ENCODE measurements at regions not wholly inside any gene's neighbourhood (a gene's known extent, or its start where the extent isn't known, plus 50 kb on each side); places are given as distances from the start of the nearest gene placed in this dataset.
A peak's percentile ranks its signal among the peaks of the same experiment; 100 is the strongest.

- no peak for FAIRE-seq
These were observed 67.0 kb downstream of the CHRNA1 start for GRCh38 chr2:174697255-174697654.

GRCh38 chr2:174694920-174695319, 69.4 kb downstream of the CHRNA1 start:
- peaks cover 0 to 5% of the 10 kb centered on the region in 2 donors for H3K9me3 ChIP-seq (ENCODE audit: control insufficient read depth in 2 of 2, insufficient read depth in 1 of 2, low read depth in 1 of 2, low read length in 1 of 2)
- no peak overlapping the region for H3K4me3 ChIP-seq (ENCODE audit: low read depth in 1 of 3, low read length in 3 of 3)
- peaks cover 0 to 30% (median 0%) of the 10 kb centered on the region in 3 donors for H3K27me3 ChIP-seq (ENCODE audit: control insufficient read depth in 3 of 3, insufficient read depth in 3 of 3, low read length in 3 of 3)
- no peaks in the 10 kb centered on the region for H3K36me3 ChIP-seq (ENCODE audit: control insufficient read depth in 3 of 3, insufficient read depth in 2 of 3, low read depth in 1 of 3, low read length in 3 of 3)
- H3K4me1 ChIP-seq (ENCODE audit: control insufficient read depth in 3 of 3, insufficient read depth in 2 of 3, low read depth in 1 of 3, low read length in 2 of 3), result no peaks in the 10 kb centered on the region
- FAIRE-seq (no peak), DNase-seq (no peak)
- no peak overlapping the region for H3K27ac ChIP-seq (ENCODE audit: low read depth in 1 of 3, low read length in 2 of 3)
- 49 to 58% (median 57%) methylated on average over 2 of the region's 2 CpGs for WGBS, 3 donors

More at GRCh38 chr2:174697255-174697654, 67.0 kb downstream of the CHRNA1 start:
- H3K27ac ChIP-seq (ENCODE audit: low read depth in 1 of 3, low read length in 2 of 3), result no peak overlapping the region
- H3K9me3 ChIP-seq (ENCODE audit: control insufficient read depth in 2 of 2, insufficient read depth in 1 of 2, low read depth in 1 of 2, low read length in 1 of 2), result peaks cover 0 to 5% of the 10 kb centered on the region in 2 donors
- WGBS, 3 donors, result 3 to 4% (median 3%) methylated on average over 3 of the region's 3 CpGs
- peaks cover 0 to 7% (median 0%) of the 10 kb centered on the region in 3 donors for H3K4me1 ChIP-seq (ENCODE audit: control insufficient read depth in 3 of 3, insufficient read depth in 2 of 3, low read depth in 1 of 3, low read length in 2 of 3)
- H3K27me3 ChIP-seq (ENCODE audit: control insufficient read depth in 3 of 3, insufficient read depth in 3 of 3, low read length in 3 of 3), result peaks cover 0 to 30% (median 0%) of the 10 kb centered on the region in 3 donors
- no peak overlapping the region for H3K4me3 ChIP-seq (ENCODE audit: low read depth in 1 of 3, low read length in 3 of 3)
- DNase-seq, result peak; percentile 57 to 64
- no peaks in the 10 kb centered on the region for H3K36me3 ChIP-seq (ENCODE audit: control insufficient read depth in 3 of 3, insufficient read depth in 2 of 3, low read depth in 1 of 3, low read length in 3 of 3)

DNA sequence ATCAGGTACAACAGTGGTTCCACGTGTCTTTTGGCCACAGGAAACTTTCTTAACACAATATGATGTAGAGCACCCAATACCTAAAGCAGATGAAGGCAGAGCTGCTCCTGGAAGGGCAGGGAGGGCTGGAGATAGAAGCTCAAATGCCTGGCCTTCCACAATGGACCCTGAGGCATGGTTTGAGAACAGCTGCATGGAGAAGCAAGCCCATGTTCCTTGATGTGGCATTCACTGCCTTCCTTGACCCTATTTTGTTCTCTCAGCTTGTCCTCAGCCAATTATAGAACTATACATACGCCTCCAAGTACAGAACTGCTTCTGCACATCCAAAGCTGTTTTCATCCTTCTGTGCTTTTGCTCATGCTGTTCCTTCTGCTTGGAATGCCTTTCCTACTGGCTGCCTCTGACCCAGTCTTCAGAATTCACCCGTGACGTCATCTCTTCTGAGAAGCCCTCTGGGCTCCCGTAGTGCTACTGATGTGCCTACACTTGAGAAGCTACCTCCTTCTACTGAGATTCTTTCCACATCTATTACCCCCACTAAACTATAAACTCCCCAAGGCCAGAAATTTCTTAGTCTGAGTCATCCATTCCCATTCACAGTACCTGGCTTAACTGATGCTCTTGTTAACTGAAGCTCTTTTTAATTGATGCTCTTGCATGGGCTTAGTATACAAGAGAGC, 69.9 kb downstream of the CHRNA1 start:
- Histone ChIP-seq H3K27ac (ENCODE audit: low read depth in 1 of 3, low read length in 2 of 3) (no peak overlapping the region), H3K4me1 (ENCODE audit: control insufficient read depth in 3 of 3, insufficient read depth in 2 of 3, low read depth in 1 of 3, low read length in 2 of 3) (no peaks in the 10 kb centered on the region), H3K27me3 (ENCODE audit: control insufficient read depth in 3 of 3, insufficient read depth in 3 of 3, low read length in 3 of 3) (peaks cover 0 to 30% (median 0%) of the 10 kb centered on the region in 3 donors), H3K4me3 (ENCODE audit: low read depth in 1 of 3, low read length in 3 of 3) (no peak overlapping the region), H3K36me3 (ENCODE audit: control insufficient read depth in 3 of 3, insufficient read depth in 2 of 3, low read depth in 1 of 3, low read length in 3 of 3) (no peaks in the 10 kb centered on the region), H3K9me3 (ENCODE audit: control insufficient read depth in 2 of 2, insufficient read depth in 1 of 2, low read depth in 1 of 2, low read length in 1 of 2) (peaks cover 0 to 5% of the 10 kb centered on the region in 2 donors)
- DNase-seq (no peak), FAIRE-seq (no peak)
- WGBS, 3 donors, result 86 to 89% (median 87%) methylated on average over 5 of the region's 5 CpGs

DNA sequence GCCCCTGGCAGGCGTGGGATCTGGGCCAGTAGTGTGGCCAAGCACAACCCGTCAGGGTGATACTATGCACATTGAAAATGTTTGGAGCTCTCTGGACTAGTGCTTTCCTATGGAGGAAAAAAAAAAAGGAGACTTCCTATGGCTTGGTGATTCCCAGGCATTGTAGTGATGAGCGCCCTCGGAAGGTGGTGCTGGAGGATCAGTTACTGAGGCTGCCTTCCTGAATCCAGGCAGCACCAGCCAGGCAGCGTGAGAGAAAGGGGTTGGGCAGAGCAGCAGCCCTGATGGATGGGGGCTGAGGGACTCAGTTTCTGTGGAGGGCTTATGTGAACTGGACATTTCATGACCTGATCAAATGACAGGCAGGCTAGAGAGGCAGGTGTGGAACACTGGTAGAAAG, 70.9 kb downstream of the CHRNA1 start:
- Histone ChIP-seq H3K4me3 (ENCODE audit: low read depth in 1 of 3, low read length in 3 of 3) (no peak overlapping the region), H3K27ac (ENCODE audit: low read depth in 1 of 3, low read length in 2 of 3) (no peak overlapping the region), H3K4me1 (ENCODE audit: control insufficient read depth in 3 of 3, insufficient read depth in 2 of 3, low read depth in 1 of 3, low read length in 2 of 3) (no peaks in the 10 kb centered on the region), H3K9me3 (ENCODE audit: control insufficient read depth in 2 of 2, insufficient read depth in 1 of 2, low read depth in 1 of 2, low read length in 1 of 2) (peaks cover 0 to 5% of the 10 kb centered on the region in 2 donors), H3K36me3 (ENCODE audit: control insufficient read depth in 3 of 3, insufficient read depth in 2 of 3, low read depth in 1 of 3, low read length in 3 of 3) (no peaks in the 10 kb centered on the region), H3K27me3 (ENCODE audit: control insufficient read depth in 3 of 3, insufficient read depth in 3 of 3, low read length in 3 of 3) (peaks cover 0 to 30% (median 0%) of the 10 kb centered on the region in 3 donors)
- DNase-seq (no peak), FAIRE-seq (no peak)
- 90 to 93% (median 92%) methylated on average over 5 of the region's 5 CpGs for whole genome bisulfite sequencing, 3 donors

DNA sequence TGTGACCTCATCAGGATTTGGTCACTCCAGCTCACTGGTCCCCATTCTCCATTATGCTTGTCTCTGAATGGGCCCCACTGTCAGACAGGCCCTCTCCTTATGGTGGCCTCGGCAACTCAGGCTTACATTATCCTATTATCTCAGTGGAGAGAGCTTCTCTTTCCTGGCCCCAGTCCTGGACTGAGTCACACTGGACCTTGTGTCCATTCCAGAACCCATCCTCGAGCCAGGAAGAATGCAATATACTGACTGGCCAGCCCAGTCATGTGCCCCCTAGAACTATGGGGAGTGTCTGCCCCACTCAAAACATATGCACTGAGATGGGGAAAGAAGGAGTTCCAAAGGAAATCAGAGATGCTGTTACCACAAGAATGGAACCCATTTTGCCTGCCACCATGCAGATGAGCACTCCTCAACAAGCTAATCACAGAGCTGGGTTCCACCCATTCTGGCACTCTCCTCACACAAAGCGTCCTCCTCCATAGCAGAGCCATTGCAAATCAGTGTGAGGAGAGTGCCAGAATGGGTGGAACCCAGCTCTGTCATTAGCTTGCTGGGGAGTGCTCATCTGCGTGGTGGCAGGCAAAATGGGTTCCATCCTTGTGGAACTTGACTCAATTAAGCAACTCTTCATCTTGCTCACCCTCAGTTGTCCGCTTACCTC, 71.9 kb downstream of the CHRNA1 start:
- no peaks in the 10 kb centered on the region for H3K4me1 ChIP-seq (ENCODE audit: control insufficient read depth in 3 of 3, insufficient read depth in 2 of 3, low read depth in 1 of 3, low read length in 2 of 3)

GRCh38 chr2:174691201-174691779, 73.0 kb downstream of the CHRNA1 start:
- peaks cover 0 to 5% of the 10 kb centered on the region in 2 donors for H3K9me3 ChIP-seq (ENCODE audit: control insufficient read depth in 2 of 2, insufficient read depth in 1 of 2, low read depth in 1 of 2, low read length in 1 of 2)
- H3K4me1 ChIP-seq (ENCODE audit: control insufficient read depth in 3 of 3, insufficient read depth in 2 of 3, low read depth in 1 of 3, low read length in 2 of 3), result no peaks in the 10 kb centered on the region
- H3K27ac ChIP-seq (ENCODE audit: low read depth in 1 of 3, low read length in 2 of 3), result no peak overlapping the region
- FAIRE-seq, result no peak
- DNase-seq, result no peak
- peaks cover 0 to 26% (median 0%) of the 10 kb centered on the region in 3 donors for H3K27me3 ChIP-seq (ENCODE audit: control insufficient read depth in 3 of 3, insufficient read depth in 3 of 3, low read length in 3 of 3)
- H3K4me3 ChIP-seq (ENCODE audit: low read depth in 1 of 3, low read length in 3 of 3), result no peak overlapping the region
- H3K36me3 ChIP-seq (ENCODE audit: control insufficient read depth in 3 of 3, insufficient read depth in 2 of 3, low read depth in 1 of 3, low read length in 3 of 3), result no peaks in the 10 kb centered on the region
- 72 to 79% (median 75%) methylated on average over 4 of the region's 4 CpGs for WGBS, 3 donors

More for the DNA sequence above, 71.9 kb downstream of the CHRNA1 start:
- 80 to 85% (median 82%) methylated on average over 5 of the region's 5 CpGs for WGBS, 3 donors
- Histone ChIP-seq H3K4me3 (ENCODE audit: low read depth in 1 of 3, low read length in 3 of 3) (no peak overlapping the region), H3K9me3 (ENCODE audit: control insufficient read depth in 2 of 2, insufficient read depth in 1 of 2, low read depth in 1 of 2, low read length in 1 of 2) (peaks cover 0 to 5% of the 10 kb centered on the region in 2 donors), H3K27me3 (ENCODE audit: control insufficient read depth in 3 of 3, insufficient read depth in 3 of 3, low read length in 3 of 3) (peaks cover 0 to 30% (median 0%) of the 10 kb centered on the region in 3 donors), H3K27ac (ENCODE audit: low read depth in 1 of 3, low read length in 2 of 3) (no peak overlapping the region), H3K36me3 (ENCODE audit: control insufficient read depth in 3 of 3, insufficient read depth in 2 of 3, low read depth in 1 of 3, low read length in 3 of 3) (no peaks in the 10 kb centered on the region)
- FAIRE-seq (no peak), DNase-seq (no peak)

DNA sequence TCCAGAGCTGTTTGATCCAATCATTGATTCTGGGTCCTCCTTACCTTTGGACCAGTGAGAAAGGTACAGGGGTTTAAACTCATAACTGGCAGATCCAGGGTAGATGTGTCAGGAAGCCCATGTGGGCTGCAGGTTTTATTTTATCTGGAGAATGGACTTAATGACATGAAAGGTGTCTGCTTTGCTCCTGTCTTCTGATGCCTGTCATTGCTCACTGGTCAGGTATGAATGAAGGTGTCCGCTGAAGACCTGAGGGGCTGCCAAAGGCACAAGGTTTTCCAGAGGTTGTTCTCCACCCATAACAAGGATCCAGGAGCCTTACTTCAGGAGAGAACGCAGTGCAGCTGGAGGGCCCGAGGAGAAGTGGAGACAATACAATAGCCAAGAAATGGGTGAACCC, 74.2 kb downstream of the CHRNA1 start:
- 89 to 94% (median 93%) methylated on average over 3 of the region's 3 CpGs for WGBS, 3 donors
- DNase-seq, result no peak
- FAIRE-seq, result no peak

GRCh38 chr2:174688079-174688478, 76.2 kb downstream of the CHRNA1 start:
- peaks cover 0 to 4% of the 10 kb centered on the region in 2 donors for H3K9me3 ChIP-seq (ENCODE audit: control insufficient read depth in 2 of 2, insufficient read depth in 1 of 2, low read depth in 1 of 2, low read length in 1 of 2)
- H3K27ac ChIP-seq (ENCODE audit: low read depth in 1 of 3, low read length in 2 of 3), result no peak overlapping the region
- DNase-seq (peak; percentile 37 to 41), FAIRE-seq (no peak)
- no peak overlapping the region for H3K4me3 ChIP-seq (ENCODE audit: low read depth in 1 of 3, low read length in 3 of 3)
- peaks cover 0 to 5% (median under 1%) of the 10 kb centered on the region in 3 donors for H3K27me3 ChIP-seq (ENCODE audit: control insufficient read depth in 3 of 3, insufficient read depth in 3 of 3, low read length in 3 of 3)
- H3K36me3 ChIP-seq (ENCODE audit: control insufficient read depth in 3 of 3, insufficient read depth in 2 of 3, low read depth in 1 of 3, low read length in 3 of 3), result no peaks in the 10 kb centered on the region
- 12 to 28% (median 13%) methylated on average over 2 of the region's 2 CpGs for WGBS, 3 donors
- H3K4me1 ChIP-seq (ENCODE audit: control insufficient read depth in 3 of 3, insufficient read depth in 2 of 3, low read depth in 1 of 3, low read length in 2 of 3), result peaks cover 0 to 5% (median 0%) of the 10 kb centered on the region in 3 donors

More for the DNA sequence above, 74.2 kb downstream of the CHRNA1 start:
- peaks cover 0 to 2% (median 0%) of the 10 kb centered on the region in 3 donors for H3K4me1 ChIP-seq (ENCODE audit: control insufficient read depth in 3 of 3, insufficient read depth in 2 of 3, low read depth in 1 of 3, low read length in 2 of 3)
- peaks cover 0 to 5% of the 10 kb centered on the region in 2 donors for H3K9me3 ChIP-seq (ENCODE audit: control insufficient read depth in 2 of 2, insufficient read depth in 1 of 2, low read depth in 1 of 2, low read length in 1 of 2)
- no peak overlapping the region for H3K27ac ChIP-seq (ENCODE audit: low read depth in 1 of 3, low read length in 2 of 3)
- no peaks in the 10 kb centered on the region for H3K36me3 ChIP-seq (ENCODE audit: control insufficient read depth in 3 of 3, insufficient read depth in 2 of 3, low read depth in 1 of 3, low read length in 3 of 3)
- H3K4me3 ChIP-seq (ENCODE audit: low read depth in 1 of 3, low read length in 3 of 3), result no peak overlapping the region
- peaks cover 0 to 21% (median 0%) of the 10 kb centered on the region in 3 donors for H3K27me3 ChIP-seq (ENCODE audit: control insufficient read depth in 3 of 3, insufficient read depth in 3 of 3, low read length in 3 of 3)
